ENCODE measurements at regions not wholly inside any gene's neighbourhood (a gene's known extent, or its start where the extent isn't known, plus 50 kb on each side); places are given as distances from the start of the nearest gene placed in this dataset.

DNA sequence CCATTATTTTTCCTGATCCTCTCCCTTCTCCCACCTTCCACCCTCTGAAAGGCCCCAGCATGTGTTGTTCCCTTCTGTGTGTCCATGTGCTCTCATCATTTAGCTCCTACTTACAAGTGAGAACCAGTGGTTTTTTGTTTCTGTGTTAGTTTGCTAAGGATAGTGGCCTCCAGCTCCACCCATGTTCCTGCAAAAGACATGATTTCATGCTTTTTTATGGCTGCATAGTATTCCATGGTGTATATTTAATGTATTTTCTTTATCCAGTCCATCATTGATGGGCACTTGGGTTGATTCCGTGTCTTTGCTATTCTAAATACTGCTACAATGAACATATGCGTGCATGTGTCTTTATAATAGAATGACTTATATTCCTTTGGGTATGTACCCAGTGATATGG, 89.4 kb upstream of the C1orf174 start:
- H2AK5ac ChIP-seq (ENCODE audit: low read depth, low read length) = no peak overlapping the region
- ATAC-seq (ENCODE audit: low read depth) (no peak), DNase-seq (no peak)
- no peak overlapping the region for H3K27ac ChIP-seq (ENCODE audit: insufficient read depth, low read length)
- no peaks in the 10 kb centered on the region for H3K4me1 ChIP-seq (ENCODE audit: control insufficient read depth, insufficient read depth, low read length)
- H3K23ac ChIP-seq (ENCODE audit: low read depth, low read length) = no peak overlapping the region
- H4K8ac ChIP-seq (ENCODE audit: low read depth in 2 of 2, low read length in 2 of 2) = no peak overlapping the region
- H4K91ac ChIP-seq (ENCODE audit: insufficient read depth, low read depth, low read length) = no peak overlapping the region
- no peak overlapping the region for H2BK20ac ChIP-seq (ENCODE audit: low read depth, low read length)
- H3K9ac ChIP-seq (ENCODE audit: low read depth, low read length) = no peak overlapping the region
- H3K4ac ChIP-seq (ENCODE audit: low read depth, low read length) = no peak overlapping the region
- no peaks in the 10 kb centered on the region for H3K36me3 ChIP-seq (ENCODE audit: control insufficient read depth, insufficient read depth, low read length)
- H3K4me2 ChIP-seq (ENCODE audit: low read depth, low read length) = no peak overlapping the region
- intact Hi-C loops (cut with micrococcal nuclease) (no loop called here), in situ Hi-C loops (cut with MboI; ENCODE audit: low sequenced_read_pairs) (no loop called here), dilution Hi-C loops (cut with HindIII; ENCODE audit: low sequenced_read_pairs, unreplicated experiment) (no loop called here)
- POLR2A ChIA-PET (ENCODE audit: unreplicated experiment) = no interaction called here
- no peak overlapping the region for H3K14ac ChIP-seq (replicated peaks; ENCODE audit: low read depth, low read length)
- H3K9me3 ChIP-seq (ENCODE audit: control insufficient read depth, insufficient read depth, low read length) = peaks cover 42% of the 10 kb centered on the region
- BruUV-seq (replicated peaks) = no TSS peak
- TF ChIP-seq RFX5 (IDR thresholded peaks at IDR 0.05; ENCODE audit: low read depth, low read length) (no peak), POLR2A (IDR thresholded peaks at IDR 0.05; ENCODE audit: low read depth, low read length) (no peak), FOS (IDR thresholded peaks at IDR 0.05; ENCODE audit: low read depth, low read length) (no peak), USF2 (IDR thresholded peaks at IDR 0.05; ENCODE audit: low read depth, low read length) (no peak), BHLHE40 (IDR thresholded peaks at IDR 0.05; ENCODE audit: low read depth, low read length) (no peak), RCOR1 (IDR thresholded peaks at IDR 0.05; ENCODE audit: insufficient replicate concordance, low read length) (no peak), CHD1 (IDR thresholded peaks at IDR 0.05; ENCODE audit: low read depth, low read length) (no peak), MXI1 (IDR thresholded peaks at IDR 0.05; ENCODE audit: borderline replicate concordance, low read depth, low read length) (no peak), MAZ (IDR thresholded peaks at IDR 0.05; ENCODE audit: borderline replicate concordance, low read depth, low read length) (no peak), NFE2L2 (IDR thresholded peaks at IDR 0.05; ENCODE audit: low read depth, low read length) (no peak), RAD21 (IDR thresholded peaks at IDR 0.05; ENCODE audit: low read length) (no peak), CTCF (conservative IDR thresholded peaks at IDR 0.05; ENCODE audit: low read depth, low read length) (no peak), SMC3 (IDR thresholded peaks at IDR 0.05; ENCODE audit: low read depth, low read length) (no peak)
- H2AK9ac ChIP-seq (replicated peaks; ENCODE audit: low read depth, low read length, poor library complexity) = no peak overlapping the region
- no peaks in the 10 kb centered on the region for H3K27me3 ChIP-seq (ENCODE audit: control insufficient read depth, insufficient read depth, low read length)
- H2BK5ac ChIP-seq (ENCODE audit: low read depth, low read length, poor library complexity, severe bottlenecking) = no peak overlapping the region
- H2BK15ac ChIP-seq (ENCODE audit: low read depth, low read length) = no peak overlapping the region
- WGBS, 2 experiments (ENCODE audit: extremely low coverage in 2 of 2, insufficient read length in 1 of 2) = no CpG with 5 or more reads among the region's 2 CpGs
- no peaks in the 10 kb centered on the region for H4K20me1 ChIP-seq (ENCODE audit: insufficient read depth, low read length)
- H2AFZ ChIP-seq (replicated peaks; ENCODE audit: low read length, poor library complexity) = no peak overlapping the region
- H3K56ac ChIP-seq (ENCODE audit: extremely low read depth, insufficient read depth, low read length) = no peak overlapping the region
- no peak overlapping the region for H3K4me3 ChIP-seq (ENCODE audit: insufficient read depth, low read depth, low read length)
- H3K79me1 ChIP-seq (ENCODE audit: low read depth in 1 of 2, low read length in 2 of 2) = no peaks in the 10 kb centered on the region
- H3K18ac ChIP-seq (ENCODE audit: low read depth, low read length) = no peak overlapping the region
- CTCF ChIA-PET = no interaction called here
- no peaks in the 10 kb centered on the region for H3K9me1 ChIP-seq (ENCODE audit: insufficient read depth, low read length)
- H4K5ac ChIP-seq (ENCODE audit: low read depth, low read length) = no peak overlapping the region
- no peak overlapping the region for H2BK120ac ChIP-seq (ENCODE audit: low read depth, low read length)
